Sigmoid colon (tissue), 6 donors: ENCODE measurements at regions not wholly inside any gene's neighbourhood (a gene's known extent, or its start where the extent isn't known, plus 50 kb on each side); places are given as distances from the start of the nearest gene placed in this dataset.

ENCODE experiments used
- DNase-seq: peaks from one replicate; pipeline ENCODE4 v3.0.0-alpha.2; 2019
- H3K27ac ChIP-seq, 4 donors: fragments of 200-600 bp; sonication (generic); one replicate each; pipeline ENCODE4 v1.5.1; 2016 to 2019; ENCODE audit warnings: mild to moderate bottlenecking in 1 of 4
- H3K27me3 ChIP-seq, 3 donors: fragments of 200-600 bp; sonication (generic); one replicate each; pipeline ENCODE4 v1.5.1; 2019; ENCODE audit warnings: mild to moderate bottlenecking in 1 of 3
- H3K36me3 ChIP-seq, 4 donors: fragments of 200-600 bp; sonication (generic); one replicate each; pipeline ENCODE4 v1.5.1; 2016 to 2019
- H3K4me1 ChIP-seq, 4 donors: fragments of 200-600 bp; sonication (generic); one replicate each; pipeline ENCODE4 v1.5.1; 2017 to 2019
- H3K4me3 ChIP-seq, 4 donors: fragments of 200-600 bp; sonication (generic); one replicate each; pipeline ENCODE4 v1.5.1; 2017 to 2019; ENCODE audit warnings: mild to moderate bottlenecking in 2 of 4, moderate library complexity in 1 of 4
- H3K9me3 ChIP-seq, 4 donors: fragments of 200-600 bp in 3 of 4; sonication (generic) in 3 of 4; one replicate each; pipeline versions ENCODE4 v1.5.1 to v1.6.1; 2013 to 2019
- EP300 ChIP-seq, 4 donors: sonication (generic); formaldehyde crosslinking; IDR thresholded peaks; one replicate each; pipeline ENCODE4 v1.6.1; 2017; ENCODE audit warnings: antibody characterized with exemption in 4 of 4
- POLR2A ChIP-seq, 2 donors: fragments of 450-650 bp; IDR thresholded peaks; one replicate each; pipeline ENCODE4 v1.6.1; 2016; ENCODE audit warnings: antibody characterized with exemption in 2 of 2, mild to moderate bottlenecking in 2 of 2, moderate library complexity in 2 of 2
- POLR2AphosphoS5 ChIP-seq, 4 donors: sonication (generic); formaldehyde crosslinking; IDR thresholded peaks; one replicate each; pipeline ENCODE4 v1.6.1; 2017; ENCODE audit warnings: antibody characterized with exemption in 4 of 4
- WGBS, 2 donors: extraction: QIAGEN DNeasy Blood & Tissue Kit; methylation state at CpG; one replicate each; pipeline ENCODE4 v1.1.7; 2013; 5-methylcytosine and 5-hydroxymethylcytosine counted together
- intact Hi-C: fragments of 100-400 bp; cut with DNase I; formaldehyde crosslinking; loops from one replicate; pipeline ENCODE4 v1.15.1; 2023
- TF ChIP-seq, protein P1 (sequence below), 4 experiments: fragments of 450-650 bp in 3 of 4; fragments of 200-600 bp in 1 of 4; IDR thresholded peaks; one replicate each; pipeline ENCODE4 v1.5.1; 2016 to 2019; ENCODE audit warnings: antibody characterized with exemption in 4 of 4, mild to moderate bottlenecking in 3 of 4, moderate library complexity in 2 of 4
- donor health status: healthy with polysubstance abuse.
- donor health status: healthy.

DNA sequence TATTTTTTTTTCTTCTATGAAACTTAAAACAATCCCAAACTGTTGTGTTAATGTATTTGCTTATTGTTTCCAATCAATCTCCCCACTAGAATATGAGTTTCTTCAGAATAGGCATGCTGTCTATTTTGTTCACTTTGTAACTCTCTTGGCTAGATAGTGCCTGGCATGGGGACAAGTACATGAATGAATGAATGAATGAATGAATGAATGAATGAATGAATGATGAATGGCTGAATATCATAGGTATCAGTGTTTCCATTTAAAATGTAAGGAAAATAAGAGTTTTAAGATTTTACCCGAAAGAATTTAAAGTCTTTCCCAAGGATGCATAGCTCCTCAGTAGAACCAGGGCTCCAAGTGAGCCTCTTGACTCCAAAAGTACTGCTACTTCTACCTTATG is 294.9 kb upstream of the GADL1 start:
- no peak overlapping the region for H3K27ac ChIP-seq
- TF ChIP-seq, protein P1, sequence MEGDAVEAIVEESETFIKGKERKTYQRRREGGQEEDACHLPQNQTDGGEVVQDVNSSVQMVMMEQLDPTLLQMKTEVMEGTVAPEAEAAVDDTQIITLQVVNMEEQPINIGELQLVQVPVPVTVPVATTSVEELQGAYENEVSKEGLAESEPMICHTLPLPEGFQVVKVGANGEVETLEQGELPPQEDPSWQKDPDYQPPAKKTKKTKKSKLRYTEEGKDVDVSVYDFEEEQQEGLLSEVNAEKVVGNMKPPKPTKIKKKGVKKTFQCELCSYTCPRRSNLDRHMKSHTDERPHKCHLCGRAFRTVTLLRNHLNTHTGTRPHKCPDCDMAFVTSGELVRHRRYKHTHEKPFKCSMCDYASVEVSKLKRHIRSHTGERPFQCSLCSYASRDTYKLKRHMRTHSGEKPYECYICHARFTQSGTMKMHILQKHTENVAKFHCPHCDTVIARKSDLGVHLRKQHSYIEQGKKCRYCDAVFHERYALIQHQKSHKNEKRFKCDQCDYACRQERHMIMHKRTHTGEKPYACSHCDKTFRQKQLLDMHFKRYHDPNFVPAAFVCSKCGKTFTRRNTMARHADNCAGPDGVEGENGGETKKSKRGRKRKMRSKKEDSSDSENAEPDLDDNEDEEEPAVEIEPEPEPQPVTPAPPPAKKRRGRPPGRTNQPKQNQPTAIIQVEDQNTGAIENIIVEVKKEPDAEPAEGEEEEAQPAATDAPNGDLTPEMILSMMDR (IDR thresholded peaks at IDR 0.05) = no peak
- TF ChIP-seq EP300 (IDR thresholded peaks at IDR 0.05) (no peak), POLR2AphosphoS5 (IDR thresholded peaks at IDR 0.05) (no peak), POLR2A (IDR thresholded peaks at IDR 0.05) (no peak)
- no peaks in the 10 kb centered on the region for H3K36me3 ChIP-seq
- WGBS, 2 donors = 37 to 95% methylated on average over 1 of the region's 1 CpG
- intact Hi-C loops = no loop called here
- no peak overlapping the region for H3K4me3 ChIP-seq
- H3K27me3 ChIP-seq = no peaks in the 10 kb centered on the region
- no peak for DNase-seq
- no peaks in the 10 kb centered on the region for H3K4me1 ChIP-seq
- H3K9me3 ChIP-seq = no peaks in the 10 kb centered on the region

DNA sequence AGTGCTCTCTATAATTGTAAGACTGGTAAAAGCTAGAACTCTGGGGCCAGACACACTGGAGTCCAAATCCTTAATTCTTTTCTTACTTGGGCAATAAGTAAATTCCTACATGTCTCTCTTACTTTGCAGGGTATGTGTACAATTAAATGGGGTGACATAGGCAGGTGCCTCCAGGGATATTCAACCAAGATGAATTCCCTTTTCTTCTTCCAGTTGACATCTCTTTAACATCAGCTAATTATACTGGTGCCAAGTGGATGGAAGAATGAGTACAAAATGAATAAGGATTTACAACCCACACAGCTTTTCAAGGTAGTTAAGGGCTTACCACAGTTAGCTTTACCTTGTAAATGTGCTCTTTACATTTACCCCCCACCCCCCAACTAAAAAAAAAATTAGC is 295.5 kb upstream of the GADL1 start:
- DNase-seq = no peak
- intact Hi-C loops = no loop called here
- no peaks in the 10 kb centered on the region for H3K9me3 ChIP-seq
- no peak overlapping the region for H3K4me3 ChIP-seq
- no peak overlapping the region for H3K27ac ChIP-seq
- no peaks in the 10 kb centered on the region for H3K4me1 ChIP-seq
- H3K27me3 ChIP-seq = no peaks in the 10 kb centered on the region
- no peaks in the 10 kb centered on the region for H3K36me3 ChIP-seq
- TF ChIP-seq, protein P1 (IDR thresholded peaks at IDR 0.05) = no peak

DNA sequence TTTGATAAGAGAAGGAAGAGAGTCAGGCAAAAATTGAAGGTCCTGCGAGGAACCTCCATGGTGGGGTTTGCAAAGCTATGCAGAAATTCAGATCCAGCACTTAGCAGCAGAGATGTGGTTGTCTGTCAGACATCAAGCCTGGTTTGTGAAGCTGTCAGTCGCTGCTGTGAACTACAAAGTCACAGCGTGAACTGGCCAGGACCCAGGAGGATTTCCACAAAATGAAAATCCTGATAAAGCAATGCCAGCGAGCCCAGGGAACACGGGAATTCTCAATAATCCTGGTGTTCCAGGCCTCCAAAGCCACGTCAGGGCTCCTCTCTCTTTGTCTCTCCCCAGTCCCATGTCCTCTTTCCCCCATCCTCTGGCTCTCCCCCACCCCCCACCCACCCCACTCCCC is 296.9 kb upstream of the GADL1 start:
- 84 to 90% methylated on average over 6 of the region's 6 CpGs for WGBS, 2 donors
- intact Hi-C loops = no loop called here

DNA sequence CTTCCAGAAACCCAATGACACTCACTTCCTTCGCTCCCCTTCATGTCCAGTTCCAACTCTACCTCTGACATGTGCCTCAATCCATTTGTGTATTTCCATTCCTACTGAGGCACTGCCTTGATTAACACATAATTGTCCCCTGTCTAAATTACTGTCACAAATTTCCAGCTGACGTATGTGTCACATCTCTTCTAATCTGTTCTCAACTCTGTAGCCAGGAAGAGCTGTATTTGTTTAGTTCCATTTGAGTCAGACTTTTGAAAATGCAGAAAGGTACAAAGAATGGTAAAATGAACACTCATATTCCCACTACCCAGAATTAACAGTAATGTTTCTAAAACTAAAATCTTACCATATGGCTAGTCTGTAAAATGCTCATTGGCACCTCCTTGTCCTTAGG is 299.0 kb upstream of the GADL1 start:
- no peaks in the 10 kb centered on the region for H3K4me1 ChIP-seq
- no peaks in the 10 kb centered on the region for H3K9me3 ChIP-seq
- 88 to 90% methylated on average over 2 of the region's 2 CpGs for WGBS, 2 donors
- TF ChIP-seq, protein P1 (IDR thresholded peaks at IDR 0.05) = no peak
- no peak for TF ChIP-seq POLR2AphosphoS5 (IDR thresholded peaks at IDR 0.05)
- TF ChIP-seq POLR2A (IDR thresholded peaks at IDR 0.05) = no peak
- no peak for TF ChIP-seq EP300 (IDR thresholded peaks at IDR 0.05)
- H3K27me3 ChIP-seq = no peaks in the 10 kb centered on the region
- no peak for DNase-seq
- H3K36me3 ChIP-seq = no peaks in the 10 kb centered on the region
- no peak overlapping the region for H3K27ac ChIP-seq
- intact Hi-C loops = no loop called here
- H3K4me3 ChIP-seq = no peak overlapping the region

More for the DNA sequence above, 296.9 kb upstream of the GADL1 start:
- H3K9me3 ChIP-seq = no peaks in the 10 kb centered on the region
- H3K4me3 ChIP-seq = no peak overlapping the region
- no peak overlapping the region for H3K27ac ChIP-seq
- H3K4me1 ChIP-seq = no peaks in the 10 kb centered on the region
- H3K27me3 ChIP-seq = no peaks in the 10 kb centered on the region
- DNase-seq = no peak
- TF ChIP-seq EP300 (IDR thresholded peaks at IDR 0.05) (no peak), POLR2A (IDR thresholded peaks at IDR 0.05) (no peak), POLR2AphosphoS5 (IDR thresholded peaks at IDR 0.05) (no peak)
- TF ChIP-seq, protein P1 (IDR thresholded peaks at IDR 0.05) = no peak
- no peaks in the 10 kb centered on the region for H3K36me3 ChIP-seq

DNA sequence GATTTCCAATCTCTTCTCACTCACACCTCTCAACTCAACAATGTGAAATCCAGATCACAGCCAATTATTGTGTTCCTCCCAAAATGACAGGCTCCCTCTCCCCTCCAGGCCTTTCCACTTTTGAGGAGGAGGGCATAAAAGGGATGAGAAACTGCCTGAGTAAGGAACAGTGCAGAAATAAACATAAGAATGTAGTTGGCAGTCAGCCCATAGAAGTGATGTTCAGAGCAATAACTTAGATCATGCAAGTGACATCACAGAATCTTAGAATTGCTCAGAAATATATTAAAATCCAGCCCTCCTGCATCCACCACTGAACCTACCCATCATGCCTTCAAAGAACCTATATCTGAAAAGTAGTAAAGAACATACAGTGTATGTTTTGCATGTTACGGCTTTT is 299.4 kb upstream of the GADL1 start:
- H3K36me3 ChIP-seq = no peaks in the 10 kb centered on the region
- H3K27me3 ChIP-seq = no peaks in the 10 kb centered on the region
- intact Hi-C loops = no loop called here
- H3K4me3 ChIP-seq = no peak overlapping the region
- WGBS, 2 donors = 92 to 94% methylated on average over 1 of the region's 1 CpG
- no peaks in the 10 kb centered on the region for H3K9me3 ChIP-seq
- no peak for TF ChIP-seq POLR2AphosphoS5 (IDR thresholded peaks at IDR 0.05)
- TF ChIP-seq EP300 (IDR thresholded peaks at IDR 0.05) = no peak
- no peak for TF ChIP-seq POLR2A (IDR thresholded peaks at IDR 0.05)
- TF ChIP-seq, protein P1 (IDR thresholded peaks at IDR 0.05) = no peak
- H3K4me1 ChIP-seq = no peaks in the 10 kb centered on the region
- DNase-seq = no peak
- no peak overlapping the region for H3K27ac ChIP-seq
